DND-41 (cell line): ENCODE measurements at regions not wholly inside any gene's neighbourhood (a gene's known extent, or its start where the extent isn't known, plus 50 kb on each side); places are given as distances from the start of the nearest gene placed in this dataset.

Experiments
- EZH2 ChIP-seq: IDR thresholded peaks from 3 replicates; pipeline ENCODE4 v1.6.1; 2012; ENCODE audit warnings: borderline replicate concordance, low read depth, mild to moderate bottlenecking, moderate library complexity, low read length, inconsistent platforms; ENCODE audit not compliant: severe bottlenecking
- TF ChIP-seq, protein P1 (sequence below): IDR thresholded peaks from 2 replicates; pipeline ENCODE4 v1.5.1; 2012; ENCODE audit warnings: borderline replicate concordance, low read length, moderate library complexity, mild to moderate bottlenecking; ENCODE audit not compliant: poor library complexity, severe bottlenecking; ENCODE audit errors: extremely low read depth

DNA sequence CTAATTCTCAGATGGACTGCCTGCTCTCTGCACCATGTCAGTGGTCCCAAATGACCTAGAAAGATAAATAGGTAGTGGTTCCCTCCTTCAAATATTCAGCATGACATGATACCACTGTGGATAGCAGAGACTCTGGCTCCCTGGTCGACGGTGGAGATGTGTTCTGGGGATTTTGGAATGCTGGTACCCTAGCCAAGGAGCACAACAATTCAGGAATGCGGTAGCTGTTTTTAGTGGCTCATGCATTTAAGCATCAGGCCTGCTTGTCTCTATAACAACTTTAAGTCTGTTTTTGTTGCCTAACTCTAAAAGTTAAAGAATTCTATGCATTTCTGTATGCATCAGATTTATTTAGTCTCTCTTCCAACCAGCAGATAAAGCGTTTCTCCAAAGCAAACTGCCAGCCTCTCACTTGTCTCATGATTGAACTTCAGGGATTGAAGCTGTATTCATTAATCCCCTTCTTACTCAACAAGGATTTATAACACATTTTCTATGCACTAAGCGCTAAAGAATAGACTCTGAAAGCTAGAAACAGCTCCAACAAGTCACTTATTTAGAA, 164.9 kb upstream of the BMP4 start:
- TF ChIP-seq, protein P1, sequence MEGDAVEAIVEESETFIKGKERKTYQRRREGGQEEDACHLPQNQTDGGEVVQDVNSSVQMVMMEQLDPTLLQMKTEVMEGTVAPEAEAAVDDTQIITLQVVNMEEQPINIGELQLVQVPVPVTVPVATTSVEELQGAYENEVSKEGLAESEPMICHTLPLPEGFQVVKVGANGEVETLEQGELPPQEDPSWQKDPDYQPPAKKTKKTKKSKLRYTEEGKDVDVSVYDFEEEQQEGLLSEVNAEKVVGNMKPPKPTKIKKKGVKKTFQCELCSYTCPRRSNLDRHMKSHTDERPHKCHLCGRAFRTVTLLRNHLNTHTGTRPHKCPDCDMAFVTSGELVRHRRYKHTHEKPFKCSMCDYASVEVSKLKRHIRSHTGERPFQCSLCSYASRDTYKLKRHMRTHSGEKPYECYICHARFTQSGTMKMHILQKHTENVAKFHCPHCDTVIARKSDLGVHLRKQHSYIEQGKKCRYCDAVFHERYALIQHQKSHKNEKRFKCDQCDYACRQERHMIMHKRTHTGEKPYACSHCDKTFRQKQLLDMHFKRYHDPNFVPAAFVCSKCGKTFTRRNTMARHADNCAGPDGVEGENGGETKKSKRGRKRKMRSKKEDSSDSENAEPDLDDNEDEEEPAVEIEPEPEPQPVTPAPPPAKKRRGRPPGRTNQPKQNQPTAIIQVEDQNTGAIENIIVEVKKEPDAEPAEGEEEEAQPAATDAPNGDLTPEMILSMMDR = no peak
- no peak for TF ChIP-seq EZH2
